HepG2 (cell line): ENCODE measurements at regions not wholly inside any gene's neighbourhood (a gene's known extent, or its start where the extent isn't known, plus 50 kb on each side); places are given as distances from the start of the nearest gene placed in this dataset.

ENCODE experiments used
- ATAD3A ChIP-seq: sonication (generic); formaldehyde crosslinking; IDR thresholded peaks from 2 replicates; pipeline ENCODE4 v1.4.0; 2020; ENCODE audit warnings: missing genetic modification reagents
- CBFB ChIP-seq: sonication (generic); formaldehyde crosslinking; IDR thresholded peaks from 2 replicates; pipeline ENCODE4 v1.4.0; 2020; ENCODE audit warnings: missing genetic modification reagents
- CREM ChIP-seq, 2 experiments: sonication (generic) in 1 of 2; formaldehyde crosslinking in 1 of 2; IDR thresholded peaks; 2 replicates each; pipeline versions ENCODE4 v1.4.0 to v1.6.1; 2016 to 2020; ENCODE audit warnings: antibody characterized with exemption in 1 of 2, mild to moderate bottlenecking in 1 of 2, missing genetic modification reagents in 1 of 2
- ETV6 ChIP-seq: sonication (generic); formaldehyde crosslinking; conservative IDR thresholded peaks from 2 replicates; pipeline ENCODE4 v1.4.0; 2020; ENCODE audit warnings: missing genetic modification reagents
- FOSL1 ChIP-seq: sonication (generic); formaldehyde crosslinking; IDR thresholded peaks from 2 replicates; pipeline ENCODE4 v1.9.0; 2021; ENCODE audit warnings: missing genetic modification reagents, borderline replicate concordance
- HNRNPH1 ChIP-seq: fragments of 200-400 bp; formaldehyde crosslinking; optimal IDR thresholded peaks from 2 replicates; pipeline ENCODE3; 2017; ENCODE audit warnings: mild to moderate bottlenecking, low read depth, low read length
- HOXA5 ChIP-seq: sonication (generic); formaldehyde crosslinking; IDR thresholded peaks from 2 replicates; pipeline ENCODE4 v1.4.0; 2020; ENCODE audit warnings: missing genetic modification reagents
- MAFF ChIP-seq: IDR thresholded peaks from 2 replicates; pipeline ENCODE4 v1.6.1; 2011; ENCODE audit warnings: low read depth, low read length, improper control_type of control experiment
- PHF8 ChIP-seq: sonication (generic); formaldehyde crosslinking; IDR thresholded peaks from 2 replicates; pipeline ENCODE4 v1.5.0; 2020; ENCODE audit warnings: missing genetic modification reagents
- RNF2 ChIP-seq: fragments of 450-650 bp; conservative IDR thresholded peaks from 2 replicates; pipeline ENCODE4 v1.6.1; 2016; ENCODE audit warnings: low read depth
- SAP130 ChIP-seq: IDR thresholded peaks from 2 replicates; pipeline ENCODE4 v1.6.1; 2016; ENCODE audit warnings: low read depth
- SRSF1 ChIP-seq: fragments of 200-400 bp; formaldehyde crosslinking; optimal IDR thresholded peaks from 2 replicates; pipeline ENCODE3; 2017; ENCODE audit warnings: mild to moderate bottlenecking, low read depth, low read length, moderate library complexity
- ZNF333 ChIP-seq: sonication (generic); formaldehyde crosslinking; IDR thresholded peaks from 2 replicates; pipeline ENCODE4 v1.4.0; 2020; ENCODE audit warnings: mild to moderate bottlenecking, missing genetic modification reagents, borderline replicate concordance
- ZNF431 ChIP-seq: sonication (generic); formaldehyde crosslinking; IDR thresholded peaks from 2 replicates; pipeline ENCODE4 v1.9.0; 2022; ENCODE audit warnings: missing genetic modification reagents, low read depth, mild to moderate bottlenecking, borderline replicate concordance
- ZNF451 ChIP-seq: sonication (generic); formaldehyde crosslinking; IDR thresholded peaks from 2 replicates; pipeline ENCODE4 v1.5.0; 2020; ENCODE audit warnings: mild to moderate bottlenecking, missing genetic modification reagents
- ZNF550 ChIP-seq: sonication (generic); formaldehyde crosslinking; IDR thresholded peaks from 2 replicates; pipeline ENCODE4 v1.4.0; 2020; ENCODE audit warnings: mild to moderate bottlenecking, missing genetic modification reagents, borderline replicate concordance
- ZNF670 ChIP-seq: sonication (generic); formaldehyde crosslinking; IDR thresholded peaks from 2 replicates; pipeline ENCODE4 v1.8.0; 2022; ENCODE audit warnings: mild to moderate bottlenecking, missing genetic modification reagents, borderline replicate concordance
- ZNF720 ChIP-seq: sonication (generic); formaldehyde crosslinking; IDR thresholded peaks from 2 replicates; pipeline ENCODE4 v1.4.0; 2020; ENCODE audit warnings: missing genetic modification reagents
- TF ChIP-seq, protein P1 (sequence below): sonication (generic); formaldehyde crosslinking; IDR thresholded peaks from 2 replicates; pipeline ENCODE4 v1.9.0; 2022; ENCODE audit warnings: missing genetic modification reagents, mild to moderate bottlenecking, borderline replicate concordance
- TF ChIP-seq, protein P2 (sequence below): sonication (generic); formaldehyde crosslinking; IDR thresholded peaks from 2 replicates; pipeline ENCODE4 v1.4.0; 2020; ENCODE audit warnings: mild to moderate bottlenecking, missing genetic modification reagents
- TF ChIP-seq, protein P3 (sequence below): sonication (generic); formaldehyde crosslinking; IDR thresholded peaks from 2 replicates; pipeline ENCODE4 v1.8.0; 2022; ENCODE audit warnings: low read depth, missing genetic modification reagents
- TF ChIP-seq, protein P4 (sequence below): sonication (generic); formaldehyde crosslinking; IDR thresholded peaks from 2 replicates; pipeline ENCODE4 v1.4.0; 2020; ENCODE audit warnings: missing genetic modification reagents
- TF ChIP-seq, protein P5 (sequence below): sonication (generic); formaldehyde crosslinking; IDR thresholded peaks from 2 replicates; pipeline ENCODE4 v1.8.1; 2023; ENCODE audit warnings: mild to moderate bottlenecking, missing genetic modification reagents

DNA sequence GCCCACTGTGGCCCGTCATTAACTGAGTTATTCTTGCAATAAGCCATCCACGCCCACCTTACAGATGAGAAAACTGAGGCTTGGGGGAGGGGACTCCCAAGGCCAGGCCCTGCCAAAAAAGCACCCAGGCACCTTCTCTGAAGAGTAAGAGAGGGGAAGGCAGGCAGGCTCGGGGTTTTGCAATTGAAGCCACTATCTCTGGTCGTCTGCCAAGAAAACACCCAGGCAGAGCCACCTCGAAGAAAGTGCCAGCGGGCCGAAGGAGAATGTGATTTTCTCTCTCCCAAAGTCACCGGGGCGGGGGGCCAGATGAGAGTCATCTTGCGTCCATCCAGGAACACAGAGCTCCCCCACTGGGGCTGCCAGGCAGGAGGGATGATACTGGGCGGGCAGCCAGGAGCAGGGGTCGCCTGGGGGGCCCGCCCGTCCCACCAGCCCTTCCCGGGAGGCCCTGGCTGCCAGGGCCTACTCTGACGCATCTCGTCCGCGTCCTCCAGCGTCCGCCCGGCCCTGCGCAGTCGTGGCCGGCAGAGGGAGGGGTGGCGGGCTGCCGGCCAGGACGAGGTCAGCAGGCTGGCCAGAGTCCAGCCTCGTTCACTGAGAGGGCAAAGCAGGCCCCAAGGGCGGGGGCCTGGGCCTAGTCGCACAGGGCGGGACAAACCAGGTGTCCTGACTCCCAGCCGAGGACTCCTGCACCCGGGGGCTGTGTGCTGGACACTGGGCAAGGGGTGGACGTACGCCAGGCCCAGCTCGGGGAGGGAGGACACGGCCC, 74.3 kb downstream of the RFLNA start (continued):
- TF ChIP-seq ZNF431 (CRISPR knock-in tag) (no peak), SRSF1 (peak; percentile 80), HNRNPH1 (no peak), ETV6 (CRISPR knock-in tag) (no peak), ZNF550 (no peak), ATAD3A (no peak), HOXA5 (CRISPR knock-in tag) (peak; percentile 92), ZNF720 (CRISPR knock-in tag) (no peak), FOSL1 (0 out of 2 replicates have a peak, but pooled peaks have one; percentile 19), SAP130 (CRISPR knock-in tag) (peak; percentile 77), CBFB (CRISPR knock-in tag) (peak; percentile 20; the same call in 1 of the 2 replicates), MAFF (no peak), CREM (IDR thresholded peaks at IDR 0.05) (0 out of 2 replicates have a peak, but pooled peaks have one; percentile 17), CREM (CRISPR knock-in tag; IDR thresholded peaks at IDR 0.05) (no peak), ZNF670 (CRISPR knock-in tag) (0 out of 2 replicates have a peak, but pooled peaks have one; percentile 26), RNF2 (no peak), ZNF451 (CRISPR knock-in tag) (peak; percentile 61; the same call in 1 of the 2 replicates), ZNF333 (CRISPR knock-in tag) (no peak), PHF8 (CRISPR knock-in tag) (peak; percentile 74)
- TF ChIP-seq, protein P1, sequence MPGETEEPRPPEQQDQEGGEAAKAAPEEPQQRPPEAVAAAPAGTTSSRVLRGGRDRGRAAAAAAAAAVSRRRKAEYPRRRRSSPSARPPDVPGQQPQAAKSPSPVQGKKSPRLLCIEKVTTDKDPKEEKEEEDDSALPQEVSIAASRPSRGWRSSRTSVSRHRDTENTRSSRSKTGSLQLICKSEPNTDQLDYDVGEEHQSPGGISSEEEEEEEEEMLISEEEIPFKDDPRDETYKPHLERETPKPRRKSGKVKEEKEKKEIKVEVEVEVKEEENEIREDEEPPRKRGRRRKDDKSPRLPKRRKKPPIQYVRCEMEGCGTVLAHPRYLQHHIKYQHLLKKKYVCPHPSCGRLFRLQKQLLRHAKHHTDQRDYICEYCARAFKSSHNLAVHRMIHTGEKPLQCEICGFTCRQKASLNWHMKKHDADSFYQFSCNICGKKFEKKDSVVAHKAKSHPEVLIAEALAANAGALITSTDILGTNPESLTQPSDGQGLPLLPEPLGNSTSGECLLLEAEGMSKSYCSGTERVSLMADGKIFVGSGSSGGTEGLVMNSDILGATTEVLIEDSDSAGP (CRISPR knock-in tag): peak; percentile 62; the same call in 1 of the 2 replicates
- TF ChIP-seq, protein P2, sequence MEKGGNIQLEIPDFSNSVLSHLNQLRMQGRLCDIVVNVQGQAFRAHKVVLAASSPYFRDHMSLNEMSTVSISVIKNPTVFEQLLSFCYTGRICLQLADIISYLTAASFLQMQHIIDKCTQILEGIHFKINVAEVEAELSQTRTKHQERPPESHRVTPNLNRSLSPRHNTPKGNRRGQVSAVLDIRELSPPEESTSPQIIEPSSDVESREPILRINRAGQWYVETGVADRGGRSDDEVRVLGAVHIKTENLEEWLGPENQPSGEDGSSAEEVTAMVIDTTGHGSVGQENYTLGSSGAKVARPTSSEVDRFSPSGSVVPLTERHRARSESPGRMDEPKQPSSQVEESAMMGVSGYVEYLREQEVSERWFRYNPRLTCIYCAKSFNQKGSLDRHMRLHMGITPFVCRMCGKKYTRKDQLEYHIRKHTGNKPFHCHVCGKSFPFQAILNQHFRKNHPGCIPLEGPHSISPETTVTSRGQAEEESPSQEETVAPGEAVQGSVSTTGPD: no peak
- TF ChIP-seq, protein P3, sequence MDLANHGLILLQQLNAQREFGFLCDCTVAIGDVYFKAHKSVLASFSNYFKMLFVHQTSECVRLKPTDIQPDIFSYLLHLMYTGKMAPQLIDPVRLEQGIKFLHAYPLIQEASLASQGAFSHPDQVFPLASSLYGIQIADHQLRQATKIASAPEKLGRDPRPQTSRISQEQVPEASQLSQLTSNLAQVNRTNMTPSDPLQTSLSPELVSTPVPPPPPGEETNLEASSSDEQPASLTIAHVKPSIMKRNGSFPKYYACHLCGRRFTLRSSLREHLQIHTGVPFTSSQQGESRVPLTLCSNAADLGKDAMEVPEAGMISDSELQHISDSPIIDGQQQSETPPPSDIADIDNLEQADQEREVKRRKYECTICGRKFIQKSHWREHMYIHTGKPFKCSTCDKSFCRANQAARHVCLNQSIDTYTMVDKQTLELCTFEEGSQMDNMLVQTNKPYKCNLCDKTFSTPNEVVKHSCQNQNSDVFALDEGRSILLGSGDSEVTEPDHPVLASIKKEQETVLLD (CRISPR knock-in tag): no peak
- TF ChIP-seq, protein P4, sequence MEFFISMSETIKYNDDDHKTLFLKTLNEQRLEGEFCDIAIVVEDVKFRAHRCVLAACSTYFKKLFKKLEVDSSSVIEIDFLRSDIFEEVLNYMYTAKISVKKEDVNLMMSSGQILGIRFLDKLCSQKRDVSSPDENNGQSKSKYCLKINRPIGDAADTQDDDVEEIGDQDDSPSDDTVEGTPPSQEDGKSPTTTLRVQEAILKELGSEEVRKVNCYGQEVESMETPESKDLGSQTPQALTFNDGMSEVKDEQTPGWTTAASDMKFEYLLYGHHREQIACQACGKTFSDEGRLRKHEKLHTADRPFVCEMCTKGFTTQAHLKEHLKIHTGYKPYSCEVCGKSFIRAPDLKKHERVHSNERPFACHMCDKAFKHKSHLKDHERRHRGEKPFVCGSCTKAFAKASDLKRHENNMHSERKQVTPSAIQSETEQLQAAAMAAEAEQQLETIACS (CRISPR knock-in tag): 0 out of 2 replicates have a peak, but pooled peaks have one; percentile 24
- TF ChIP-seq, protein P5, sequence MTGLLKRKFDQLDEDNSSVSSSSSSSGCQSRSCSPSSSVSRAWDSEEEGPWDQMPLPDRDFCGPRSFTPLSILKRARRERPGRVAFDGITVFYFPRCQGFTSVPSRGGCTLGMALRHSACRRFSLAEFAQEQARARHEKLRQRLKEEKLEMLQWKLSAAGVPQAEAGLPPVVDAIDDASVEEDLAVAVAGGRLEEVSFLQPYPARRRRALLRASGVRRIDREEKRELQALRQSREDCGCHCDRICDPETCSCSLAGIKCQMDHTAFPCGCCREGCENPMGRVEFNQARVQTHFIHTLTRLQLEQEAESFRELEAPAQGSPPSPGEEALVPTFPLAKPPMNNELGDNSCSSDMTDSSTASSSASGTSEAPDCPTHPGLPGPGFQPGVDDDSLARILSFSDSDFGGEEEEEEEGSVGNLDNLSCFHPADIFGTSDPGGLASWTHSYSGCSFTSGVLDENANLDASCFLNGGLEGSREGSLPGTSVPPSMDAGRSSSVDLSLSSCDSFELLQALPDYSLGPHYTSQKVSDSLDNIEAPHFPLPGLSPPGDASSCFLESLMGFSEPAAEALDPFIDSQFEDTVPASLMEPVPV (CRISPR knock-in tag): 0 out of 2 replicates have a peak, but pooled peaks have one; percentile 61
